ENCODE measurements at regions not wholly inside any gene's neighbourhood (a gene's known extent, or its start where the extent isn't known, plus 50 kb on each side); places are given as distances from the start of the nearest gene placed in this dataset.

DNA sequence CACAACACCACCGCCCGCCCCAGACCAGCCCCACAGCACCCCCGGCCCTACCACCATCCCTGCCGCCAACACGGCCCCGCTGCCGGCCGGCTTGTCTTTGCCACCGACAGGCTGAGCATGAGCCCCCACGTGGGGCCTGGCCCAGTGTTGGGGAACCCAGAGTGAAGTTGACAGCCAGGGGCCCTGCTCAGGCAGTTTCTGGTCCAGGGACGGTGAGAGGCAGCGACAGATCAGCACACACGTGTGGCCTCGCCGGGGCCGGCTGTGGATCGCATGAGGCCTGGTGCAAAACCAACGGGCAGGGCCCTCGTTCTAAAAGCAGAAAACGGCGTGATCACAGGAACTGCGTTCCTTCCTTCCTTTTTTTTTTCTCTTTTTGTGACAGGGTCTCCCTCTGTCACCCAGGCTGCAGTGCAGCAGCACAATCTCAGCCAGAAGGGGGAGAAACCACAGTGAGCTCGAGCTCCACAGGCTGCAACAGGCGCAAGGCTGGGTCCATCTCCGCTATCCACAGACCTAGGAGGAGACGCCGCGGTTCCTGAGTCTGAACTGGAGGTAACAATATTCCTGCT is 50.5 kb upstream of the FBRSL1 start:
- no peak for DNase-seq

DNA sequence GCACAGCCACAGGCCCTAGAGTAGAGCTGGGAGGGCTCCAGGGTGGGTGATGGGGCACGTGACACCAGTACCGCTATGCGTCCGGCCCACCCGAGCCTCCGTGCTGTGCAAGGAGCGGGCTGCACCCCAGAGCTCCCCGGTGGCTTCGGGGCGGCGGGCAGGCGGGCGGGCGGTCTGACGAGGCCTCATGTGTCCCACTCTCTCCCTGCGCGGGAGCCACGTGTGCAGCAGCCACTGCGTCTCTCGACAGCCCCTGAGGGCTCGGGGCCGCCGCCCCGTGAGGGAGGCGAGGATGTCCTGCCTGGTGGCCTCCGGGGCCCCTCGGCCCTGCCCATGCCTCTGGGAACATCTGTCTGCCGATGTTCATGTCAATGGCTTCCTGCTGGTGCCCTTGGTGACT is 51.2 kb upstream of the FBRSL1 start:
- no peak for DNase-seq

DNA sequence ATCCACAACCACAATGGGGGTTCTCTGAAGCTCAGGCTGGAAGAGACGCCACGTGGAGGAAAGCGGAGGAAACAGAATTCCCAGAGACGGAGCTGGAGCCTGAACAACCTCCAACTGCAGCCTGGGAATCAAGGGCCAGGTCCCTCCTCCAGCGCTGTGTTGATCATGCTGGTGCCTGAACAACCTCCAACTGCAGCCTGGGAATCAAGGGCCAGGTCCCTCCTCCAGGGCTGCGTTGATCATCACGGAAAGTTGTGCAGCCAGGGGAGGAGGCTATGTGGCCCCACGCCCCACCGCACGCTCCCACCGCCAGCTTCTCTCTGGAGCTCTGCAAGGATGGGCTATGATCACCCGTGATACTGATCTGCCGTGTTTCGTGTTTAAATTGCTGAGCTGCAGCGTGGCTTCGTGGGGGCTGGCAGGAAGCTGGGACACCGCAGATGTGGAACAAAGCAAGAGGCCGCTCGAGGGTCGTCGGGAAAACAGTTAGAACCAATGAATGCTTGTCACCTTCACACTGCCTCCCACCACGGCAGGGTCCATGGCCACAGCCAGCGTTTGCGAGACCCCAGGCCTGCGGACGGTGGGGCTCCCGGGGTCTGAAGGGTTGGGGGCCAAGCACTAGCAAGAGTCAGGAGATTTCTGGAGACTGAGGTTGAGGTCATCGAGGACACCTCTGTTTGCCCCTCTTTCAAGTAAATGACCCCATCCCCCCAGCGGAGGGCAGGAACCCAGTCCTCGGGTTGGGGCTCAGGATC is 51.8 kb upstream of the FBRSL1 start:
- no peak for DNase-seq

DNA sequence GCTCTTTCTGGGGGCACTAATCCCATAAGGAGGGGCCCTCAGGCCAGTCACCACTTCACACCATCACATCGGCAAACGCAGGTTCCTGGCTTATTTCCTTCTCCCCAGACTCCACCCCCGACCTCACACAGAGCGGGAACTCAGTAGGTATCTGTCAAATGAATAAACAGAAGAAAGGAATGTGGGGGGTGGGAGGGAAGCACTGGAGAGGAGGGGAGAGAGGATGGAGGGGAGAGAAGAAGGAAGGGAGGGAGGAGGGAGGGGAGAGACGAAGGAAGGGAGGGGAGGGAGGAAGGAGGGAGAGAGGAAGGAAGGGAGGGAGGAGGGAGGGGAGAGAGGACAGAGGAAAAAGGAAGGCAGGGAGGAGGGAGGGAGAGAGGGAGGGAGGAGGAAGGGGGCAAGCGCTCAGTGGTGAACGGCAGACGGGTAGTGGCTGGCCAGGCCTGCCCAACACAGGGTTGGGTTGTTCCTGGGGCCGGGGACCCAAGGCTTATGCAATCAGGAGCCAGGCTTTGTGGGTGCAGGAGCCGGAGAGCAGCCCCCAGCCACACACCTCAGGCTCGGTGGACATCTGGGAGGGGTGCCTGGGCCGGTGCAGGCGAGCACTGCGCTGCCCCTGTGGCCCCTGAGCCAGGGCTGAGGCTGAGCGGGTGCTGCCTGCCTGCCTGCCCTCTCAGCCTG is 52.6 kb upstream of the FBRSL1 start:
- DNase-seq, result no peak

DNA sequence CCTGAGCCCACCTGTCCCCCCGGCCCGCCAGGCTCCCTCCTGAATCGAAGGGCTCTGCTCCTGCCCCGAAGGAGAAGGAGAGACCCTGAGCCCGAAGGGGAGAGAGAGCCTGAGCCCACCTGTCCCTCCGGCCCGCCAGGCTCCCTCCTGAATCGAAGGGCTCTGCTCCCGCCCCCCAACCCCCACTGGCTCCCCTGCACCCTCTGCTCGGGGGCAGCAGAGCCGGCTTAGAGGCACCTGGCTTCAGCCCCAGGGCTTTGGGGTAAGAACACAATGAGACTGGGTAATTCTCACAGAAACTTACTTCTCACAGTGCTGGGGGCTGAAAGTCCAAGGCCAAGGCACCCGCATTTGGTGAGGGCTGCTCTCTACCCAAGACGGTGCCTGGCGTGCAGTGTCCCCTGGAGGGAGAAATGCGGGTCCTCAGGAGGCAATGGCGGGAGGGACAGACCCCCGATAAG is 53.1 kb upstream of the FBRSL1 start:
- no peak for DNase-seq

DNA sequence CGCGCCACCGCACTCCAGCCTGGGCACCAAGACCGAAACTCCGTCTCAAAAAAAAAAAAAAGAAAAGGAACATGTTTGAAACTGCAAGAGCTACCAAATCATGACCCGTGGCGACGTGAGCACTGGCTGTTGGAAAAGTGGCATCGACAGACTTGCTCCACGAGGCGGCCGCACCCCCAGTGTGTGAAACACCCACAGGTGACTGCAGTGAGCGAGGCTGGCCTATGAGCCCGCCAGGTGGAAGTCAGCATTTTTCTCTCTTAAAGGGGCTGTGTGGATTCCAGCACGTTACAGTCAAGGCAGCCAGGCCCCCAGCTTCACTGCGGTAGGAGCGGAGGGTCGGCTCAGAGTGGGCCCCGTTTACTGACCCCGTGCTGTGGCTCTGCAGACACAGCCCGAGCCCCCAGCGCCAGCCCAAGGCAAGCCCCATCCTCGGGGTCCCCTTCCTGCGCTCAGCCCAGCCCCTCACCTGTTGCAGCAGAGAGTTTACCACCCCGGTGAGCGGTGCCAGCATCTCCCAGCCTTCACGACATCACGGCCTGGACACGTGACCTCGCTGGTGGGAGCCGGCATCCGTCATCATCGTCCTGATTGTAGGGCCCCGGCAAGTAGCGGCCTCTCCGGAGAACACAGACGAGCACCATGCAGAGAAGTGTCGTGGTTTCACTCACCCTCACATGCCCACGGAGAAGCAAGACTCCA is 54.3 kb upstream of the FBRSL1 start:
- no peak for DNase-seq

DNA sequence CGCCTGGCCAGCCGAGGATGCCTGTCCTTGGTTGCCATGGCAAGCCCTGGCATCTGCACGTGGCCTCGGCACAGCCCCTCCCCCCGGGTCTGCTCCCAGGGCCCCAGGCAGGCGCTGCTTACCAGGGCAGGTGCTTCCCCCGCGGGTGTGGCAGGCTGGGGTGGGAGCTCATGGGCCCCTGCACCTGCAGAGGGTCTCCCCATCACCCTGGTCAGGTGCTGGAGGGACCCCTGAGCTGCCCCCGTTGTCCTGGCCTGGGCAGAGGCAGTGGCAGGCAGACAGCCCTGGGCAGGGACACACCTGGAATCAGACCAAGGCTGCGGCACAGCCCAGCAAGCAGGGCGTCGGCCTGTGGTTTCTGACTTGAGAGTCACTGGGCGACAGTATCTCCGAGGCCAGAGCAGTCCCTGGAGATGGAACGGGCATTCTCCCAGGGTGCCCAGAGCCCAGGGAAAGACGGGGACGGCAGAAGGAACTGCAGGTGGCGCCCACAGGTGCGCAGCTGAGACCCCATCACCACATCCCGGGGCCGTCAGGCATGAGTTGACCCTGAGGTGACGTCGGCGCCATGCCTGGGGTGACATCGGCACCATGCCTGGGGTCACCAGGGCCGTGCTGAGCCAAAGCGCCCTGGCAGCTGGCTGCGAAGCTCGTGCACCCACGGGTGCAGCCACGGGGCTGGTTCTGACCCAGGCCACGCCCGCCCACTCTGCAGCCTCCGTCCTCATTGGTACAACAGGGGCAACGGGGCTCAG is 56.1 kb upstream of the FBRSL1 start:
- no peak for DNase-seq

DNA sequence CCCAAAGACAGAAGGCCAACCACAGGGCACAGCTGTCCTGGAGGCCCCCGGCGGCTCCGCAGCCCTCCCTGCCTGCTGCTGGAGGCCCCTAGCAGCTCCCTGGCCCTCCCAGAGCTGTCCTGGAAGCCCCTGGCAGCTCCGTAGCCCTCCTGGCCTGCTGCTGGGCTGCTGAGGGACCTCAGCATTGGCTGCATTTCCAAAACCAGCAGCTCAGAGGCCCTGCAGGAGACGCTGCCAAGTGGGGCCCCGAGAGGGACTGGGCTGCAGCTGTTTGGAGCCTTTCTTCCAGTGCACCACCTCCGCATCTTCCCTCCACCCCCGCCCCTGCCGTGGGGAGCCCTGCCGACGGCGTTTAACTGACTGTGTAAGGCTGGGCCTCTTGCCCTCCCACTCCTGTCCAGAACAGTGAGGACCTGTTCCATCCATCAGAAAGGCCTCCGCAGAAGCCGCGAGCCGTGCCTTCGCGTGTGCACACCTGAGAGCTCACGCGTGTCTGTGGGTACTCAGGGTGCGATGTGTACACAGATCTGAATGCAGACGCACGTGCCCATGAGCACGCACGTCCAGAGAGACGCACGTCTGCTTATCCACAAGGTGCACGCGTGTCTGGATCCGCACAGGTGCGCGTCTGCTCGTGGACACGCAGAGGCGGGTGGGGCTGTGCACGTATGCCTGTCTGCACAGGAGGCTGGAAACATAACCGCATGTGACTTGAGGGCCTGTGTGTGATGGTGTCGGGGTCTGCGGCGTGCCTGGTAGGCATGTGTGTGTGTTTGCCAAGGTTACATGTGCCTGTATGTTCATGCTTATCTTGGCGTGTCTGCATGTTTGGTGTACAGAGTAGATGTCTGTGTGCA is 57.0 kb upstream of the FBRSL1 start:
- no peak for DNase-seq

DNA sequence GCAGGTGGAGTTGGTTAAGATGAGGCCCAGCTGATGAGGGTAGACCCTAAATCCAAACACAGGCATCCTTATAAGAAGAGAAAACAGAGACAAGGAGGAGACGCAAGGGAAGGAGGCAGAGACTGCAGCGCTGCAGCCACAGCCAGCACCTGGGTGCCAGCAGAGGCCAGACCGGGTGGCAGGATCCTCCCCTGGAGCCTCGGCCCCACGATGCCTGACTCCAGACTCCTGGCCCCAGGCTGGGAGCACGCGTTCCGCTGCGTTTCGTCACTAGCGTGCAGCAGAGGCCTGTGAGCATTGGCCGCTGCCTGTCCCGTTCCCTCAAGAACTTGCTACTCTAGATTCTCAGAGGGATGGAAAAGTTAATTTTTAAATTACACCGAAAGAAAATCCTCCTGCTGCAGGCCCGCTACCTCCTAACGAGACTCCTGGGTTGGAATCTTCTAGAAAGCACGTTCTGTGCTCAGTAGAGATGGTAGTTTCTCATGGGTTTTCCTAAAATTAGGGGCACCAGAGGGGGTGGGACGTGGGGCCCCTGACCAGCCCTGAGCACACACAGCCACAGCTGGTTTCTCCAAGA is 57.7 kb upstream of the FBRSL1 start:
- DNase-seq, result no peak

DNA sequence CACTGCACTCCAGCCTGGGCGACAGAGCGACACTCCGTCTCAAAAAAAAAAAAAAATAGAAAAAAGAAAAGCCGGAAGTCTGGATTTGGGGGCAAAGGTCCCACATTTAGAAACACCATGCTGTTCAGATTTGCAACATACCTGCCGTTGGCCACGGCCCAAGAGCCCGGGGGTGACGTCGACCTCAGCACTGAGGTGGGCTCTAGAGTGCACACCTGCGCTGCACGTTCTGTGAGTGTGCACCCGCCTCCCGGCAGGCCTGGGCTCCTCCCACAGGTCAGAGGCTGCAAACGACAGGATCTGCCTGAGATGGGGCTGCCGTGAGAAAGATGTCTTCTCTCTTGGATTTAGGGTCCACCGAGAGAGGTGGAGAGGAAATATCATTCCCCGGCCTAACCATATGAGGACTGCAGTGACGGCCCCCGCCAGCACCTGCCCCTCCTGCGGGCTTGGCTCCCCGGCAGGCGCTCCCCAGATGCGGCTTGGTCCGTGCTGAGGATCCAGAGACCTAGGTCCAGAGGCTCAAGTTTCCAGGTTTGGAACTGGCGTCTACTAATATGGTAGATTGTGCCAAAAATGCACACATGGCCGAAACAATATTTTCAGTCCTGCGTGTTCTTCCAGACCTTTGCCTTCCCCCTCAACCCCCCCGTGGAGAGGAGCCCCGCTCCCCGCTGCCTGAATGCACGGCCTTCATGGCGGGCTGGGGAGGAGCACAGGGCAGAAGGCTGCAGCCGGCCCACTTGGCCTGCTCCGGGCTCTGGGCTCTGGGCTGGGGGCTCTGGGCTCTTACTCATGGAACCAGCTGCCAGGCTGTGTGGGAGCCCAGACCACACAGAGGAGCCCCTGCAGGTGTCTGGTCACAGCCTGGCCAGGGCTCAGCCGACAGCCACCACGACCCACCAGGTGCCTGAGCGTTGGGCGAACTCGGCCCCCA is 58.8 kb upstream of the FBRSL1 start:
- DNase-seq, result no peak

DNA sequence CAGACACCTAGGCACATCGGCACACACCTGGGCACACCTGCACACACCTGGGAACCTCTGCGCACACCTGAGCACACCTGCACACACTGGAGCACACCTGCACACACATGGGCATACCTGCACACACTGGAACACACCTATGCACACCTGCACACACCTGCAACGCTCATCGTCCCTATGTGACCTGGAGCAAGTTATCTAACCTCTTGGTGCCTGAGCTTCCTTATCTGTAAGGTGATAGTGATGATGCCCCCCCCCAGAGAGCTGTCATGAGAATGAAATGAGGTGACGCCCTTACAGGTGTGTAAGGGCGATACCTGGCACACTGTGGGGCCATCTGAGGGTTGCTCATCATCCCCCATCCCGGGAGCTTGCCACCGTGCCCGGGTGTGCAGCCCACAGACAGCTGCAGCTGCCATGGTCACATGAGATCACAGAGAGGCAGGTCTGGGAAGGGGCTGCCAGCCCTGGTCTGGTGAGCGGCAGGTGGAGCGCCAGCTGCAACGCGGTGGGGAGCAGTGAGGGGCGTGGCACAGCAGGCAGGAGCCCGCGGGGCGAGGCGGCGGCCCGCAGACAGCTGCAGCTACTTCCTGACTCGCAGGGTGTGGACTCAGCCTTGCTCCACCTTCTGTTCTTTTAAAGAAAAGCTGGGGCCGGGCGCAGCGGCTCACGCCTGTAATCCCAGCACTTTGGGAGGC is 59.9 kb upstream of the FBRSL1 start:
- DNase-seq, result no peak

DNA sequence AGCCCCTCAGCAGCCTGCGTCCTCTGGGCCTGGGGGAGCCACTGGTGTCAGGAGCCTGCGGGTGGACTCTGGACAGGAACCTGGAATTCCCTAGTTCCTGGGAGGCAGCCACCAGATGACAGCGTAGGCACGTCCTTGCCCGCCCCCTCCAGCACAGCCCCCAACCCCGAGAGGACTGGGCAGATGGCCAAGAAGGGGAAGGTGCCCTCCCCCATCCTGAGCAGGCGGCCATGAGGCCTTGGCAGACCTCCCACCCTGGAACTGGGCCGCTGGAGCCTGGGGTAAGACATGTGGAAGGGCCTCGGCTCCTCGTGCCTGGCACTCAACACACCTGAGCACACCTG is 60.4 kb upstream of the FBRSL1 start:
- DNase-seq, result no peak

DNA sequence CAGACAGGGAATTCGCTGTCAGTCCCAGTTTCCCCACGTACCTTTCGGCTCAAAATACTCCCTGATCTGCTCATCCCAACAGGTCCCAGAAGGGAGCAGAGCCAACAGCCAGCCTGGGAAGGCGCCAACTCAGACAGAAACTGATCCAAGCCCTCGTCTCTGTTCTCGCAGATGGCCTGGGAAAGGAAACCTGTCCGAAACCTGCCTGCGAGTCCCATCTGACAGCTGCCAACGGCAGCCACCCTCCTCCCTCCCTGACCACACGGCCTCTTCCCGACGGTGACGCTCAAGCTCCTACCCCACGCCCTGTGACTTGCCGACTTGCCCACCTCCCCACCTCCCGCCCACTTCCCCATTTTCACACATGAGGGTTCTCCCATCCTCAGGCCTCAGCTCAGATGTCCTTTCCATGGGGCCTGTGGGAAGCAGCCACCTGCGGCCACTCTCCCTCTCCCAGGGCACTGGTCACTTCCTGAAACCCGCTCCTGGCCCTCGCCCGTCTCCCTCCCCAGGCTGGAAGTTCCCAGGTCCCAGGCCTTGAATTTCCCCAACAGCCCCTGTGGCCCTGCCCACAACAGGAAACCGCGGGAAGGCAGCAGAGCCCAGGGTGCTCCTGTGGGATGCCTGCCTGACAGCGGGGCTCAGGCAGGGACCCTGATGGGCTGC is 60.9 kb upstream of the FBRSL1 start:
- DNase-seq, result peak; percentile 36 to 65

DNA sequence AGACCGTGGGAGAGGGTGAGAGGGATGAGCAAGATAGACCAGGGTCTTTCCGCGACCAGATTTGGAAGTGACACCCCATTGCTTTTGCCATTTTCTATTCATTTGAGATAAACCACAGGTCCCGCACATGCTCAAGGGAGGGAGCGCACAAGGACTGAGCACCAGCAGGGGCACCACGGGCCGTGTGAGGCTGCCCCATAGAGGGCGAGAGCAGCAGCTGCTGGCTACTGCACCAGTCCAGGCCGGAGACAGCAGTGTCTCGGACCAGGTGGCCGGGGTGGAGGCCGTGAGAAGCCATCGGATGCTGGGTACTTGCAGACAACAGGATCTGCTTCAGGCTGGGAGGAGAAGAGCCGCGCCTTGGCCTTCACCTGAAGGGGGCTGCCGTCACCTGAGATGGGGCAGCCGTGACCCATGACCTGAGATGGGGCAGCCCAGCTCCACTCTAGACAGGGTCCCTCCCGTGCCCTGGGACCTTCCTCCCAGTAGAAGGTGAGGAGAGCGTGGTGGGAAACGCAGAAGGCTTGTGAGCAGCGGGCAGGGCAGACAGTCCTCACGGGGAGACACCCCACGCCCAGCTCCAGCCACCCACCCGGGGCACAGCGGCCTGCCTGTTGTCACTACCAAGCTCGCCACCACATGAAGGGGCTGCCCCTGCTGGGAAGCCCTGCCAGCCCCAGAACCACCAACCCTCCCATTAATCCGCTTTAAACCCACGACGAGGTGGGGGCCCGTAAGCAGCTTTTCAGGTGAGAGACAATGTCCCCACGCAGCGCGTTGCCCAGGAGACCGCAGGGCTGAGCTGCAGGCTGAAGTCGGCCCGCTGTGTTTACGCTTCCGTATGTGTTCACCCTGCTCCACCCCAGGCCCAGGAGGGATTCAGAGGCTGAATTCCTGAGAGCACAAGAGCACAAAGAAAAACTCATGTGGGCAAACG is 61.7 kb upstream of the FBRSL1 start:
- DNase-seq, result no peak

DNA sequence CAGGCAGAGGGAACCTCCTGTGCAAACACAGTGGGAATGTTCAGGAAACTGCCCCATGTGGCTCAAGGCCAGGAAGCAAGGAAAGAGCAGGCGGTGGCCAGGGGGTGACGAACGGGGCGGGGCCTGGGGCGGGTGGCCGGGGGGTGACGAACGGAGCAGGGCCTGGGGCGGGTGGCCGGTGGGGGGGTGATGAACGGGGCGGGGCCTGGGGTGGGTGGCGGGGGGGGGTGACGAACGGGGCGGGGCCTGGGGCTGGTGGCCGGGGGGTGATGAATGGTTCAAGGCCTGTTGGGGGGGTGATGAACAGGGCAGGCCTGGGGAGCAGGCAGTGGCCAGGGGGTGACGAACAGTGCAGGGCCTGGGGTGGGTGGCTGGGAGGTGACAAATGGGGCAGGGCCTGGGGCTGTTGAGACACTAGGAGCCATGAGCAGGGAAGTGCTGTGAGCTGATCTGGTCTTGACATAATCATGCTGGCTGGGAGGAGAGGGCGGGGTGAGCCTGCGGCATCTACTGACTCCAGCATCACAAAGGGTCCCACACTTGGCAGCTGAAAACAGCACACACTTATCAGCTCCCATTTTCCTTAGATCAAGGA is 62.7 kb upstream of the FBRSL1 start:
- DNase-seq, result no peak

DNA sequence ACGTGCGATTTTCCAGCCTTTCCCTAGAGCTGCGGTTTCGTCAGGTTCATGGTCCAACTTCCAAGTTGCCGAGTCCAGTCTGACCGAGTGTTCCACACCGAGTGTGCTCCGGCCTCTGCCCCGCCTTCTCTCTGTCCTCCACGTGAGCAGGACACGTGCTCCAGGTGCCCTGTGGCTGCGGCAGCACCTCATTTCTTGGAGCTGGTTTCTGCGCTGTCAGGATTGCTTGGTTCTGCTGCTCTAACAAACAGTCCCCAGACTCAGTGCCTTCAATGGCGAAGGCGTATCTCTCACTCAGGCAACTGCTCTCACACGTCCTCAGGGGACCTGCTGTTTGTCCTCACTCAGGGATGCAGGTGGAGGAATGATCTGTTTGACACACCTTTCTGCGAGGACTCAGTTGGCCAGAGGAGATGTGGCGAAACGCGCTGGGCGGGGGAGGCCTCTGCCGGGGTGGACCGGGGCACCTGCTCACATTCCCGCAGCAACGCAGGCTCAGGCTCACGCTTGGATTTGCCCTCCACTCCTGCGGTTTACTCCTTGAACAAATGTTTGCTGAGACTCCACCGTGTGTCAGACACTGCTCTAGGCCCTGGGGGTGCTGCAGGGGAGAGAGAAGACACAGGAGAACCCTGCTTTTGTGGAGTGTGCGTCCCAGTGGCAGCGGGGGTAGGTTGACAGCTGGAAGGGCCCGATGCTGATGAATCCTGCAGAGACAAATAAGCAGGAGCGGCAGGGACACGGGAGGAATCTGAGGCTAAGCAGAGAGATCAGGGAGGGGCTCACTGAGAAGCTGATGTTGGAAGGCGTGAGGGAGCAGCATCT is 63.4 kb upstream of the FBRSL1 start:
- no peak for DNase-seq

DNA sequence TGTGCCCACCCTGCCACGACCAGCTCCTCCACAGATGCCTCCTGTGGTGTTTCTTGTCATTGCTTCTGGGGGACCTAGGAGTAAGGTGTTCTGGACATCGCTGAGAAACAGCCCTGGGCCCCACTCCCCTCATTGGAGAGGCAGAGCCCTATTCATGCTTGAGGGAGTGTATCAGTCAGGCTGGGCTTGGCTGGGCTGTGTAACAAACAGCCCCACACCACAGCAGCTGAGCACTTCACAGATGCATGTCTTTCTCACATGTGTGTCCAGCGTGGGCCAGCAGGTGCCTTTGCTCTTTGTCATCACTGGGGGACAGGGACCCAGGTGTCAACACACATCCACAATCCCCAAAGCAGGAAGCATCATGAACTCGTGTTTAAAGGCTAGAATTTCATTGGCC is 65.1 kb upstream of the FBRSL1 start:
- DNase-seq, result no peak

Data from cerebellar nuclear complex (tissue), 1 donor.